A673 (cell line): ENCODE measurements at regions not wholly inside any gene's neighbourhood (a gene's known extent, or its start where the extent isn't known, plus 50 kb on each side); places are given as distances from the start of the nearest gene placed in this dataset.

Experiments used
- BruUV-seq: library from RNA; stranded (reverse); fragments of 400-500 nt; replicated peaks from 2 replicates; lab custom pipeline; 2021; lab: Mats Ljungman, UMichigan
- CTCF ChIA-PET: fragments of 300-600 bp; sonication (Branson Sonifier 250); formaldehyde crosslinking; loops from one replicate; lab custom pipeline; 2022; ENCODE audit warnings: antibody characterized with exemption; lab: Charles Lee
- POLR2A ChIA-PET: fragments of 300-600 bp; sonication (Branson Sonifier 250); formaldehyde crosslinking; loops from one replicate; lab custom pipeline; 2022; ENCODE audit warnings: antibody characterized with exemption; ENCODE audit not compliant: low non-redundant PET; lab: Charles Lee
- DNase-seq: peaks from one replicate; pipeline ENCODE4 v3.0.0-alpha.2; 2015; ENCODE audit warnings: low spot score
- H3K27ac ChIP-seq: fragments of 200-600 bp; sonication (generic); 2 replicates; pipeline ENCODE4 v1.5.1; 2016; ENCODE audit warnings: mixed run types, low read depth, mild to moderate bottlenecking, mixed read lengths, antibody characterized with exemption, low read length; ENCODE audit not compliant: poor library complexity, severe bottlenecking
- H3K27me3 ChIP-seq: fragments of 200-600 bp; sonication (generic); replicated peaks from 2 replicates; pipeline ENCODE4 v1.6.1; 2017; ENCODE audit warnings: mixed run types, low read depth, mild to moderate bottlenecking, mixed read lengths, antibody characterized with exemption, low read length; ENCODE audit not compliant: insufficient read depth, poor library complexity
- H3K36me3 ChIP-seq: fragments of 200-600 bp; sonication (generic); 2 replicates; pipeline ENCODE4 v1.6.1; 2016; ENCODE audit warnings: mixed run types, mild to moderate bottlenecking, mixed read lengths, antibody characterized with exemption, low read length; ENCODE audit not compliant: insufficient read depth, poor library complexity, severe bottlenecking
- H3K4me1 ChIP-seq: fragments of 200-600 bp; sonication (generic); 2 replicates; pipeline ENCODE4 v1.6.1; 2017; ENCODE audit warnings: mixed run types, mild to moderate bottlenecking, mixed read lengths, antibody characterized with exemption, low read length; ENCODE audit not compliant: insufficient read depth, poor library complexity, severe bottlenecking
- H3K4me3 ChIP-seq: fragments of 200-600 bp; sonication (generic); 2 replicates; pipeline ENCODE4 v1.5.1; 2016; ENCODE audit warnings: low read depth, mixed run types, mild to moderate bottlenecking, mixed read lengths, low read length; ENCODE audit not compliant: poor library complexity, severe bottlenecking
- H3K9me3 ChIP-seq: fragments of 200-600 bp; sonication (generic); 2 replicates; pipeline ENCODE4 v1.6.1; 2016; ENCODE audit warnings: mixed run types, low read depth, mild to moderate bottlenecking, mixed read lengths, antibody characterized with exemption, low read length; ENCODE audit not compliant: poor library complexity, severe bottlenecking
- CTCF ChIP-seq: fragments of 300-800, 200-600 bp; sonication (generic); conservative IDR thresholded peaks from 2 replicates; pipeline ENCODE4 v1.5.1; 2017; ENCODE audit warnings: low read depth, mild to moderate bottlenecking, antibody characterized with exemption, low read length, moderate library complexity, mixed read lengths
- EZH2 ChIP-seq: fragments of 200-600 bp; sonication (generic); IDR thresholded peaks from 2 replicates; pipeline ENCODE4 v1.6.1; 2017; ENCODE audit warnings: borderline replicate concordance, low read depth, mild to moderate bottlenecking, mixed read lengths, antibody characterized with exemption, low read length; ENCODE audit not compliant: poor library complexity, severe bottlenecking
- intact Hi-C: fragments of 100-400 bp; cut with micrococcal nuclease; formaldehyde crosslinking; loops from one replicate; pipeline ENCODE4 v1.10.0; 2022; ENCODE audit not compliant: unreplicated experiment

DNA sequence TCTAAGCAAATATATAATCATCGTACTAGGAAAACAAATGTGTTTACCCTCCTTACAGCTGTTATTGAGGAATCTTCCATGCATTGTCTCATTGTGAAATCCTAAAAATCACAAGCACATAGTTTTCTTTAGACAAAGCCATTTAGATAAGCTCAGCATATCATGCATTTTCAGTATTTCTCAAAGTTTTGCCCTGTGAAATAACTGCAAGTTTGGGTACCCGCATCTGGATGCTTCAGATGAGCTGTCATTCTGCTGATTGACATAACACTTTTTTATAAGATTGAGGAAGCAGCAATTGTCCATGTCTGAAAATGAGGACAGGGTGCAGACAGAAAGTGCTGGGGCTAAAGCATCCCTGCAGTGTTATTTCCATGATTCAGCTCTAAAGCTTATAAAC is 96.2 kb downstream of the IYD start:
- Histone ChIP-seq H3K27ac (no peak overlapping the region), H3K36me3 (no peaks in the 10 kb centered on the region), H3K4me3 (no peak overlapping the region), H3K27me3 (no peaks in the 10 kb centered on the region), H3K9me3 (no peaks in the 10 kb centered on the region), H3K4me1 (no peaks in the 10 kb centered on the region)
- POLR2A ChIA-PET: no interaction called here
- CTCF ChIA-PET: no interaction called here
- no peak for DNase-seq
- no peak for TF ChIP-seq CTCF
- no peak for TF ChIP-seq EZH2
- no TSS peak for BruUV-seq
- intact Hi-C loops: no loop called here

DNA sequence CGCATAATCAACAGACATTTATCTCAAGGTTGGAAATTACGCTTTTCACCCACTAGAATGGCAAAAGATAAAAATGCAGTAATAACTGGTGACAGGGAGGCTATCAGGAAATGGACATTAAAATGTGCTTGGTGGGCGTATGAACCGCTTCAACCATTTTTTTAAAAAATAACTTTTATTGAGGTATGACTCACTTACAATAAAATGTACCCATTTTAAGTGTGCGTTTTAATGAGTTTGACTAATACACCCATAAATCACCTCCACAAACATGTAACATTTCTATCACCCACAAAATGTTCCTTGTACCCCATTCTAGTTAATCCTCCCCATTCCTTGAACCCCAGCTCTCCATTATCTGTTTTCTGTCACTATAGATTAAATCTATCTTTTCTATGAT is 96.8 kb downstream of the IYD start:
- intact Hi-C loops: no loop called here

GRCh38 chr6:150466196-150466595 is 97.4 kb downstream of the IYD start:
- POLR2A ChIA-PET: no interaction called here
- CTCF ChIA-PET: no interaction called here
- H3K27me3 ChIP-seq: no peaks in the 10 kb centered on the region
- no peaks in the 10 kb centered on the region for H3K36me3 ChIP-seq
- no peaks in the 10 kb centered on the region for H3K4me1 ChIP-seq
- DNase-seq: no peak
- no peaks in the 10 kb centered on the region for H3K9me3 ChIP-seq
- intact Hi-C loops: no loop called here
- no peak for TF ChIP-seq EZH2
- H3K4me3 ChIP-seq: no peak overlapping the region
- no peak overlapping the region for H3K27ac ChIP-seq
- BruUV-seq: no TSS peak

More for the DNA sequence above, 96.8 kb downstream of the IYD start:
- TF ChIP-seq CTCF: no peak
- H3K36me3 ChIP-seq: no peaks in the 10 kb centered on the region
- no peak overlapping the region for H3K27ac ChIP-seq
- no peak for DNase-seq
- ChIA-PET CTCF (no interaction called here), POLR2A (no interaction called here)
- BruUV-seq: no TSS peak
- H3K4me3 ChIP-seq: no peak overlapping the region
- H3K4me1 ChIP-seq: no peaks in the 10 kb centered on the region
- no peaks in the 10 kb centered on the region for H3K9me3 ChIP-seq
- H3K27me3 ChIP-seq: no peaks in the 10 kb centered on the region

DNA sequence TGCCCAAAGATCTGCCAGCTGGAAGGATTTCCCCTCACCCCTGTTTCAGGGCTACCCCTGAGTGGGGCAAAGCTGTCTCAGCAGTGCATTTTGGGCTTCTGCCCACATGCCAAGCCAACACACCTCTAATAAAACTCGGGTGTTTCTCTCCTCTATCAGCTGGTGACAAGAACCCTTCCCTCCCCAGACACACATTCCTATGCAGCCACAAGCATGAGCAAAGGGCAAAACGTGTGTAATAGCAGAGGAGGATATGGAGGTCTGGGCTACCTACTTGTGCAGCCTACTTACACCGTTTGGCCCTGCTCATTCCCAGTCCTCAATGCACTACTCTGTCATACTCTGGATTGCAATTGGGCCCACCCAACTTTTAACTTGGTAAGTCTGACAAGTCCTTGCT is 101.3 kb downstream of the IYD start:
- Histone ChIP-seq H3K4me1 (no peaks in the 10 kb centered on the region), H3K9me3 (no peaks in the 10 kb centered on the region), H3K36me3 (no peaks in the 10 kb centered on the region), H3K27ac (no peak overlapping the region), H3K4me3 (no peak overlapping the region), H3K27me3 (no peaks in the 10 kb centered on the region)
- DNase-seq: no peak
- ChIA-PET POLR2A (no interaction called here), CTCF (interaction anchor here (0.7 kb wide), 1 partner anchor 88 kb away, joined by 3 read pairs; no protein-coding TSS in a partner anchor)
- TF ChIP-seq CTCF (no peak), EZH2 (no peak)
- no TSS peak for BruUV-seq
- intact Hi-C loops: no loop called here
